ENCODE measurements at regions not wholly inside any gene's neighbourhood (a gene's known extent, or its start where the extent isn't known, plus 50 kb on each side); places are given as distances from the start of the nearest gene placed in this dataset.

DNA sequence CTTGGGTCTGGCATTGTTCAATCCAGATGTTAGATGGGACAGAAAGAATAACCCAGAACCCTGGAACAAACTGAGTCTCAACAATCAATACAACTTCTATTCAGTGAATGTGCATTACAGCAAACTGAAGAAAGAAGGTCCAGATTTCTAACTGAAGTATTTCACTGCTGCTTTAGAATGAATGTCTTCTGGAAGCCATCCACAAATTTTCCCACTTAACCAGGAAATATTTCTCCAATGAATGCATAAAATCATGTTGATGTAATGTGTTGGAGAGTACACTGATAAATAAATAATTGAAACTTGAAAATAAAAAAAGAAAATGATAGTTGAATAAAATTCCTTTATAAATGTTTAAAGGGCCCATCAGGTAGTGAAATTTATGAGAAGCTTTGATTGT lies 658.6 kb downstream of the ZBBX start:
- TF ChIP-seq, protein P1, sequence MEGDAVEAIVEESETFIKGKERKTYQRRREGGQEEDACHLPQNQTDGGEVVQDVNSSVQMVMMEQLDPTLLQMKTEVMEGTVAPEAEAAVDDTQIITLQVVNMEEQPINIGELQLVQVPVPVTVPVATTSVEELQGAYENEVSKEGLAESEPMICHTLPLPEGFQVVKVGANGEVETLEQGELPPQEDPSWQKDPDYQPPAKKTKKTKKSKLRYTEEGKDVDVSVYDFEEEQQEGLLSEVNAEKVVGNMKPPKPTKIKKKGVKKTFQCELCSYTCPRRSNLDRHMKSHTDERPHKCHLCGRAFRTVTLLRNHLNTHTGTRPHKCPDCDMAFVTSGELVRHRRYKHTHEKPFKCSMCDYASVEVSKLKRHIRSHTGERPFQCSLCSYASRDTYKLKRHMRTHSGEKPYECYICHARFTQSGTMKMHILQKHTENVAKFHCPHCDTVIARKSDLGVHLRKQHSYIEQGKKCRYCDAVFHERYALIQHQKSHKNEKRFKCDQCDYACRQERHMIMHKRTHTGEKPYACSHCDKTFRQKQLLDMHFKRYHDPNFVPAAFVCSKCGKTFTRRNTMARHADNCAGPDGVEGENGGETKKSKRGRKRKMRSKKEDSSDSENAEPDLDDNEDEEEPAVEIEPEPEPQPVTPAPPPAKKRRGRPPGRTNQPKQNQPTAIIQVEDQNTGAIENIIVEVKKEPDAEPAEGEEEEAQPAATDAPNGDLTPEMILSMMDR (IDR thresholded peaks at IDR 0.05; ENCODE audit: low read depth, low read length): no peak
- in situ Hi-C loops (cut with HindIII; ENCODE audit: low sequenced_read_pairs): no loop called here
- no peak overlapping the region for H3K4me3 ChIP-seq (ENCODE audit: low read depth, low read length)
- DNase-seq (ENCODE audit: low read depth, low spot score): no peak

DNA sequence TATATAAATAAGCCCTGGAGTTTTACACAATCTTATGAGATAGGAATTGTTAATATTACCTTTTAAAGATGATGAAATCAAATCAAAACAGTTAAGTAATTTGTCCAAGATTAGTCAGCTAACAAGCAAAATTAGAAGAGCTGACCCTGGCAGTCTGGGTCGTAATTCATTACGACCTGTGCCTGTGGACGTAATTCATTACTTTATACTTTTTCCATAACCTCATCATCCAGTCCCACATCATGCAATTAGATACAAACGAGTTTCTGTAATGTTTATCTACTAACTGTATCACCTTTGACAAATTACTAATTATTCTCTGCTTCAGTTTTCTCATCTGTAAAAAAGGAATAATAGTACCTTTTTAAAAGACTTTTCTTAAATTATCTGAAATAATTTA lies 665.9 kb downstream of the ZBBX start:
- H3K4me3 ChIP-seq (ENCODE audit: low read depth, low read length): no peak overlapping the region
- in situ Hi-C loops (cut with HindIII; ENCODE audit: low sequenced_read_pairs): no loop called here
- DNase-seq (ENCODE audit: low read depth, low spot score): no peak
- TF ChIP-seq, protein P1 (IDR thresholded peaks at IDR 0.05; ENCODE audit: low read depth, low read length): no peak

DNA sequence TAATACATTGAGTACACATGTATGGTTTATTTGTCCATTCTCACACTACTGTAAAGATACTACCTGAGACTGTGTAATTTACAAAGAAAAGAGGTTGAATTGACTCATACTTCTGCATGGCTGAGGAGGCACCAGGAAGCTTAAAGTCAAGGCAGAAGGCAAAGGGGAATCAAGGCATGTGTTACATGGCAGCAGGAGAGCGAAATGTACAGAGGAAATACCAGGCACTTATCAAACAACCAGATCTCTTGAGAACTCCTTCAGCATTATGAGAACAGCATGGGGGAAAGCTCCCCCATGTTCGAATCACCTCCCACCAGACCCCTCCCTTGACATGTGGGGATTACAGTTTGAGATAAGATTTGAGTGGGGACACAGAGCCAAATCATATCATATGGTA lies 666.3 kb downstream of the ZBBX start:
- TF ChIP-seq, protein P1 (IDR thresholded peaks at IDR 0.05; ENCODE audit: low read depth, low read length): no peak
- DNase-seq (ENCODE audit: low read depth, low spot score): no peak
- H3K4me3 ChIP-seq (ENCODE audit: low read depth, low read length): no peak overlapping the region
- in situ Hi-C loops (cut with HindIII; ENCODE audit: low sequenced_read_pairs): no loop called here

DNA sequence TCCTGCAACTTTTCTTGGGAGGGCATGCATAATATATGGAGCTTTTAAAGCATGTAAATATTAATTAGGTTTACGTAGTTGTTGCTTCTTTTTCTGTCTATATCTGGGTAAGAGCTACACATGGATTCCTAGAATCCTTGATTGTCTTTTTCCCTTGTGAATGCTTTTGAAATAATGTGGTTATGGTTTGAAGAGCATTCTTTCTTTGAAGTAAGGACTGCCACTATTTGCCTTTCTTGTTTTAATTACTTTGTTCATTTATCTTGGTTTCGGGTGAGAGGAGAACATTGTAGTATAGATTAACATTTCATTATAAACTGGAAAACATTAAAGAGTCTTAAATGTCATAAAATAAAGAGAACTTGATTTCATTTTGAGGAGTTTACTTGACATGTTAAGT lies 674.0 kb downstream of the ZBBX start:
- no peak for DNase-seq (ENCODE audit: low read depth, low spot score)
- TF ChIP-seq, protein P1 (IDR thresholded peaks at IDR 0.05; ENCODE audit: low read depth, low read length): no peak
- H3K4me3 ChIP-seq (ENCODE audit: low read depth, low read length): no peak overlapping the region
- in situ Hi-C loops (cut with HindIII; ENCODE audit: low sequenced_read_pairs): no loop called here

DNA sequence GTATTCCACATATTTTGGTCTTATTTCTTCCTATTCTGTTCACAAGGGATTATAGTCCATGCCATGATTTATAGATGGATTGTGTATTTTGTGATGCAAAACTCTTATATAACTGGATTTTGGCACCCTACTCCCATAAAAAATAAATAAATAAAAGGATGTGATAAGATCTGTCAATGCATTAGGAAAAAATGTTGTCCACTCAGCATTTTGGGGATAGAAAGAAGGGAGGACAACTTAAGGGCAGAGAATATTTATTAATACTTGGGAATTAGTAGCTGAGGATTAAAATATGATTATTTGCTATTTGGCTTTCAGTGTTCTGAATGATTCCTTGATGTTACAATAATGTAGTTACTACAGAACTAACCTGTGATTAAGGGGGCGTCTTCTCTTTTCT lies 682.6 kb downstream of the ZBBX start:
- in situ Hi-C loops (cut with HindIII; ENCODE audit: low sequenced_read_pairs): no loop called here
- no peak overlapping the region for H3K4me3 ChIP-seq (ENCODE audit: low read depth, low read length)
- no peak for DNase-seq (ENCODE audit: low read depth, low spot score)
- TF ChIP-seq, protein P1 (IDR thresholded peaks at IDR 0.05; ENCODE audit: low read depth, low read length): no peak

DNA sequence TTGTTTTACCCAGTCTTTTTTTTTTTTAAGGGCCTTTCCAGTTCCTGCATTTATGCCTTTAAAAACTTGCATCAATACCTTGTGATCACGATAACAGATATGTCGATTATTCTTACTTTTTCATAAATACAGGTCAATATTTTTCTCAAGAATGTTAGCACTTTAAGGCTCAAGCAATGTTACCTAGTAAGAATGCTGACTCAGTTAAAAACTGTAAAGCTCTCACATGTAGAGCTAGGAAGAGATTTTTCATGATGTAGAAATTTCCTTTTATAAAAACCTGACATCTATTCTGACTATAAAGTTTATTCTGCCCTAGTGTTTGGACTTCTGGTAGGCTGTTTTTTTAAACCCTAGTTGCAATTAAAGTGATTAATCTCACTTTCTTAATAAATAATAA lies 684.0 kb downstream of the ZBBX start:
- TF ChIP-seq, protein P1 (IDR thresholded peaks at IDR 0.05; ENCODE audit: low read depth, low read length): no peak
- in situ Hi-C loops (cut with HindIII; ENCODE audit: low sequenced_read_pairs): no loop called here
- no peak for DNase-seq (ENCODE audit: low read depth, low spot score)
- H3K4me3 ChIP-seq (ENCODE audit: low read depth, low read length): no peak overlapping the region

DNA sequence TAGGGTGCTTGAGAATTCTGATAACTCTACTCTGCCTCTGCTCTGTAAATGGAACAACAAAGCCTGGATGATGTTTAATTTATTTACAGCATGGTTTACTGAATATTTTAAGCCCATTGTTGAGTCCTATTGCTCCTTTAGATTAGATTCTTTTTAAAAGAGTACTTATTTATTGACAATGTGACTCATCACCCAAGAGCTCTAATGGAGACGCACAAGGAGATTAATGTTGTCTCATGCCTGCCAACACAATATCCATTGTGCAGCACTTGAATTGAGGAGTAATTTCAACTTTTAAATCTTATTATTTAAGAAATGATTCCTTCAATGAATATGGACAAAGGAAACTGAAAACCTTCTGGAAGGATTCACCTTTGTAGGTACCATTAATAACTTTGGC lies 691.4 kb downstream of the ZBBX start:
- in situ Hi-C loops (cut with HindIII; ENCODE audit: low sequenced_read_pairs): no loop called here
- DNase-seq (ENCODE audit: low read depth, low spot score): peak; percentile 15
- TF ChIP-seq, protein P1 (IDR thresholded peaks at IDR 0.05; ENCODE audit: low read depth, low read length): no peak
- no peak overlapping the region for H3K4me3 ChIP-seq (ENCODE audit: low read depth, low read length)

All from astrocyte of the spinal cord (primary cell).